ENCODE measurements at regions not wholly inside any gene's neighbourhood (a gene's known extent, or its start where the extent isn't known, plus 50 kb on each side); places are given as distances from the start of the nearest gene placed in this dataset.

DNA sequence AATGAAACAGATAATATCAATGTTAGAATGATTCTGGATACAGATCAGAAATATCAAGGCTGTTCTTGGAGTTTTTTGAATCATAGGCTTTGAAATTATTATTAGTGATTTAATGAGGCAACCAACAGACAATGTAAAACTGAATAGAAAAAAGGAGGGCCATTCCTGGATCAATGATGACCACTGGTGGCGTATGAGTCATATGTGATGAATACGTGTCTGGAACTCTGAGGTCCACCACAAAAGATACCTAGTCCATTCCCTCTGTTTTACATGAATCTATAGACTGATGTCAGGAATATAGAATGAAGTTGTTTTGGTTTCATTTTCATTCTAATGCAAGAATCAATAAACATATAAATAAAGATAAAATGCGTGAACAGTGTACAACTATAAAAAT lies 78.3 kb upstream of the RTL1 start:
- no peaks in the 10 kb centered on the region for H3K4me1 ChIP-seq
- no peak overlapping the region for H3K4me3 ChIP-seq
- no peaks in the 10 kb centered on the region for H3K36me3 ChIP-seq
- TF ChIP-seq POLR2A (IDR thresholded peaks at IDR 0.05) (no peak), CTCF (IDR thresholded peaks at IDR 0.05) (no peak)
- H3K27me3 ChIP-seq, result no peaks in the 10 kb centered on the region
- no peak overlapping the region for H3K27ac ChIP-seq
- no peak for DNase-seq
- no peaks in the 10 kb centered on the region for H3K9me3 ChIP-seq

DNA sequence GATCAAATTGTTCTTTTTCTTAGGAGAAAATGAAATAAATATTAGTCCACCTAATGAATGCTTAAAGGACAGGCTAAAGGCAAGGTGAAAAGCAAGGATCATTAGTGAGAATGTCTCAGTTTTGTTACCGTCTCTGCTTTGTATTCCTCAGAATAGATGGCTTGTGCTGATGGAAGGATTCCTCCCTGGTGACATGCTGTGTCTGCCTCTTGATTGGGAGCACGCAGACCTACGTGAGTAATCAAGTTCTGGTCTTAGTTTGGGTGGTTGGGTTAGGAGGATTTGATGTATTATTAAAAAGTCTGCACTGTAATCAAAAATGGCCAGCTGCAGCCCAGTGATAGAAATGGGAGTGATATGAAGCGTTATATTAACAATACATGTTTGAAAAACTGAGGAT lies 78.8 kb upstream of the RTL1 start:
- no peak for TF ChIP-seq CTCF (IDR thresholded peaks at IDR 0.05)
- no peak for TF ChIP-seq POLR2A (IDR thresholded peaks at IDR 0.05)
- Histone ChIP-seq H3K27me3 (no peaks in the 10 kb centered on the region), H3K4me3 (no peak overlapping the region), H3K9me3 (no peaks in the 10 kb centered on the region), H3K36me3 (no peaks in the 10 kb centered on the region), H3K27ac (no peak overlapping the region), H3K4me1 (no peaks in the 10 kb centered on the region)
- no peak for DNase-seq

DNA sequence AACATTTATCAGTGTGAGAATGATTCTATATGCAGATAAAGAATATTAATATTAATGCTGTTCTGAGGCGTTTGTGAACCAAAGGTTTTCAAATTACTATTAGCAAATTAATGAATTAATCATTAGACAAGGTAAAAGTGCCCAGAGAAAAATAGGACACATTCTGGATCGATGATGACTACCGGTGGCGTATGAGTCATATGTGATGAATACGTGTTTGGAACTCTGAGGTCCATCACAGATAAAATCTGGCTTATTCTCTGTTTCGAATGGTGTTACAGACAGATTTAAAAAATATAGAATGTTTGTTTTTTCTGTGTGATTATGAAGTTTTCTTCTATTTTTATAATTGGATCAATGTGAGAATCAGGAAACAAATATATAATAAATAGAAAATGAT lies 79.2 kb upstream of the RTL1 start:
- H3K9me3 ChIP-seq, result no peaks in the 10 kb centered on the region
- no peak overlapping the region for H3K27ac ChIP-seq
- no peak for TF ChIP-seq POLR2A (IDR thresholded peaks at IDR 0.05)
- TF ChIP-seq CTCF (IDR thresholded peaks at IDR 0.05), result no peak
- H3K27me3 ChIP-seq, result no peaks in the 10 kb centered on the region
- no peak overlapping the region for H3K4me3 ChIP-seq
- no peak for DNase-seq
- H3K4me1 ChIP-seq, result no peaks in the 10 kb centered on the region
- no peaks in the 10 kb centered on the region for H3K36me3 ChIP-seq

GRCh38 chr14:100983710-100984109 lies 80.2 kb upstream of the RTL1 start:
- H3K9me3 ChIP-seq, result no peaks in the 10 kb centered on the region
- no peaks in the 10 kb centered on the region for H3K4me1 ChIP-seq
- H3K27me3 ChIP-seq, result no peaks in the 10 kb centered on the region
- no peak for DNase-seq
- TF ChIP-seq CTCF (IDR thresholded peaks at IDR 0.05) (no peak), POLR2A (IDR thresholded peaks at IDR 0.05) (no peak)
- H3K27ac ChIP-seq, result no peak overlapping the region
- H3K4me3 ChIP-seq, result no peak overlapping the region
- H3K36me3 ChIP-seq, result no peaks in the 10 kb centered on the region

DNA sequence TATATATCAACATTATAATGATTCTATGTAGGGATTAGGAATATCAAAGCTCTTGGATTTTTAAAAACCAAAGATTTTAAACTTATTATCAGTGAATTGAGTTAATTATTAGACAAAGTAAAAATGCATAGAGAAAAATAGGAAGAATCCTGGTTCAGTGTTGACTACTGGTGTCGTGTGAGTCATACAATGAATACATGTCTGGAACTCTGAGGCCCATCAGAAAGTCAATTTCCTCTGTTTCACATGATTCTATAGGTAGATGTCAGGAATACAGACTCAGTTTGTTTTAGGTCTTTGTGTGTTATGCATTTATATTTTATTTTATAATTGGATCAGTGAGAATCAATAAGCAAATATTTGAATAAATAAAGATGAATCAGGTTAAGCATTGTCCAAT lies 84.5 kb upstream of the RTL1 start:
- no peaks in the 10 kb centered on the region for H3K9me3 ChIP-seq
- no peaks in the 10 kb centered on the region for H3K4me1 ChIP-seq
- H3K36me3 ChIP-seq, result no peaks in the 10 kb centered on the region
- H3K27me3 ChIP-seq, result no peaks in the 10 kb centered on the region
- no peak overlapping the region for H3K27ac ChIP-seq
- no peak overlapping the region for H3K4me3 ChIP-seq
- DNase-seq, result no peak
- TF ChIP-seq CTCF (IDR thresholded peaks at IDR 0.05) (no peak), POLR2A (IDR thresholded peaks at IDR 0.05) (no peak)

- Histone ChIP-seq H3K27ac (no peak overlapping the region), H3K36me3 (no peaks in the 10 kb centered on the region), H3K9me3 (no peaks in the 10 kb centered on the region), H3K27me3 (no peaks in the 10 kb centered on the region), H3K4me3 (no peak overlapping the region), H3K4me1 (no peaks in the 10 kb centered on the region)
- DNase-seq, result no peak
- TF ChIP-seq POLR2A (IDR thresholded peaks at IDR 0.05) (no peak), CTCF (IDR thresholded peaks at IDR 0.05) (no peak)
These were observed 84.9 kb upstream of the RTL1 start for GRCh38 chr14:100988411-100988900.
